ENCODE measurements at regions not wholly inside any gene's neighbourhood (a gene's known extent, or its start where the extent isn't known, plus 50 kb on each side); places are given as distances from the start of the nearest gene placed in this dataset.

GRCh38 chr5:133883916-133884315 lies 84.5 kb downstream of the C5orf15 start:
- Histone ChIP-seq H3K4me3 (ENCODE audit: low read length in 3 of 3) (no peak overlapping the region), H3K4me1 (ENCODE audit: control insufficient read depth in 3 of 3, insufficient read depth in 3 of 3, low read length in 3 of 3) (peaks cover 0 to 4% (median 2%) of the 10 kb centered on the region in 3 donors), H3K27ac (ENCODE audit: low read depth, low read length) (no peak overlapping the region), H3K27me3 (ENCODE audit: control insufficient read depth in 3 of 3, insufficient read depth in 3 of 3, low read length in 3 of 3) (peaks cover 0 to 17% (median 4%) of the 10 kb centered on the region in 3 donors), H3K9ac (ENCODE audit: low read depth in 1 of 3, low read length in 3 of 3) (no peak overlapping the region), H3K9me3 (ENCODE audit: control insufficient read depth in 3 of 3, low read length in 3 of 3) (no peaks in the 10 kb centered on the region), H3K36me3 (ENCODE audit: control insufficient read depth in 3 of 3, insufficient read depth in 3 of 3, low read length in 3 of 3) (no peaks in the 10 kb centered on the region)

- no peak overlapping the region for H3K27ac ChIP-seq (ENCODE audit: low read depth, low read length)
- no peaks in the 10 kb centered on the region for H3K36me3 ChIP-seq (ENCODE audit: control insufficient read depth in 3 of 3, insufficient read depth in 3 of 3, low read length in 3 of 3)
- no peak overlapping the region for H3K9ac ChIP-seq (ENCODE audit: low read depth in 1 of 3, low read length in 3 of 3)
- H3K4me3 ChIP-seq (ENCODE audit: low read length in 3 of 3) = no peak overlapping the region
- H3K27me3 ChIP-seq (ENCODE audit: control insufficient read depth in 3 of 3, insufficient read depth in 3 of 3, low read length in 3 of 3) = peaks cover 0 to 17% (median 4%) of the 10 kb centered on the region in 3 donors
- peaks cover 0 to 4% (median 0%) of the 10 kb centered on the region in 3 donors for H3K4me1 ChIP-seq (ENCODE audit: control insufficient read depth in 3 of 3, insufficient read depth in 3 of 3, low read length in 3 of 3)
- H3K9me3 ChIP-seq (ENCODE audit: control insufficient read depth in 3 of 3, low read length in 3 of 3) = no peaks in the 10 kb centered on the region
These were observed 85.6 kb downstream of the C5orf15 start for GRCh38 chr5:133882846-133883245.

- Histone ChIP-seq H3K9ac (ENCODE audit: low read depth in 1 of 3, low read length in 3 of 3) (no peak overlapping the region), H3K27me3 (ENCODE audit: control insufficient read depth in 3 of 3, insufficient read depth in 3 of 3, low read length in 3 of 3) (peaks cover 0 to 17% (median 4%) of the 10 kb centered on the region in 3 donors), H3K4me3 (ENCODE audit: low read length in 3 of 3) (no peak overlapping the region), H3K4me1 (ENCODE audit: control insufficient read depth in 3 of 3, insufficient read depth in 3 of 3, low read length in 3 of 3) (peaks cover 0 to 4% (median 0%) of the 10 kb centered on the region in 3 donors), H3K27ac (ENCODE audit: low read depth, low read length) (no peak overlapping the region), H3K36me3 (ENCODE audit: control insufficient read depth in 3 of 3, insufficient read depth in 3 of 3, low read length in 3 of 3) (no peaks in the 10 kb centered on the region), H3K9me3 (ENCODE audit: control insufficient read depth in 3 of 3, low read length in 3 of 3) (no peaks in the 10 kb centered on the region)
These were observed 86.1 kb downstream of the C5orf15 start for GRCh38 chr5:133882389-133882695.

- Histone ChIP-seq H3K4me1 (ENCODE audit: control insufficient read depth in 3 of 3, insufficient read depth in 3 of 3, low read length in 3 of 3) (peaks cover 0 to 4% (median 0%) of the 10 kb centered on the region in 3 donors), H3K27me3 (ENCODE audit: control insufficient read depth in 3 of 3, insufficient read depth in 3 of 3, low read length in 3 of 3) (peaks cover 0 to 17% (median 4%) of the 10 kb centered on the region in 3 donors), H3K9me3 (ENCODE audit: control insufficient read depth in 3 of 3, low read length in 3 of 3) (no peaks in the 10 kb centered on the region), H3K4me3 (ENCODE audit: low read length in 3 of 3) (no peak overlapping the region), H3K9ac (ENCODE audit: low read depth in 1 of 3, low read length in 3 of 3) (no peak overlapping the region), H3K27ac (ENCODE audit: low read depth, low read length) (no peak overlapping the region), H3K36me3 (ENCODE audit: control insufficient read depth in 3 of 3, insufficient read depth in 3 of 3, low read length in 3 of 3) (no peaks in the 10 kb centered on the region)
These were observed 86.6 kb downstream of the C5orf15 start for GRCh38 chr5:133881576-133882388.

GRCh38 chr5:133878236-133878555 lies 90.2 kb downstream of the C5orf15 start:
- Histone ChIP-seq H3K27me3 (ENCODE audit: control insufficient read depth in 3 of 3, insufficient read depth in 3 of 3, low read length in 3 of 3) (peaks cover 0 to 7% (median 4%) of the 10 kb centered on the region in 3 donors), H3K9me3 (ENCODE audit: control insufficient read depth in 3 of 3, low read length in 3 of 3) (no peaks in the 10 kb centered on the region), H3K4me3 (ENCODE audit: low read length in 3 of 3) (no peak overlapping the region), H3K27ac (ENCODE audit: low read depth, low read length) (no peak overlapping the region), H3K36me3 (ENCODE audit: control insufficient read depth in 3 of 3, insufficient read depth in 3 of 3, low read length in 3 of 3) (no peaks in the 10 kb centered on the region), H3K4me1 (ENCODE audit: control insufficient read depth in 3 of 3, insufficient read depth in 3 of 3, low read length in 3 of 3) (no peaks in the 10 kb centered on the region), H3K9ac (ENCODE audit: low read depth in 1 of 3, low read length in 3 of 3) (no peak overlapping the region)

GRCh38 chr5:133877351-133878235 lies 90.8 kb downstream of the C5orf15 start:
- H3K9ac ChIP-seq (ENCODE audit: low read depth in 1 of 3, low read length in 3 of 3) = no peak overlapping the region
- H3K27me3 ChIP-seq (ENCODE audit: control insufficient read depth in 3 of 3, insufficient read depth in 3 of 3, low read length in 3 of 3) = peaks cover 0 to 6% (median 4%) of the 10 kb centered on the region in 3 donors

GRCh38 chr5:133876266-133876665 lies 92.2 kb downstream of the C5orf15 start:
- Histone ChIP-seq H3K27ac (ENCODE audit: low read depth, low read length) (no peak overlapping the region), H3K36me3 (ENCODE audit: control insufficient read depth in 3 of 3, insufficient read depth in 3 of 3, low read length in 3 of 3) (no peaks in the 10 kb centered on the region), H3K9me3 (ENCODE audit: control insufficient read depth in 3 of 3, low read length in 3 of 3) (no peaks in the 10 kb centered on the region), H3K4me3 (ENCODE audit: low read length in 3 of 3) (no peak overlapping the region), H3K4me1 (ENCODE audit: control insufficient read depth in 3 of 3, insufficient read depth in 3 of 3, low read length in 3 of 3) (no peaks in the 10 kb centered on the region), H3K9ac (ENCODE audit: low read depth in 1 of 3, low read length in 3 of 3) (no peak overlapping the region), H3K27me3 (ENCODE audit: control insufficient read depth in 3 of 3, insufficient read depth in 3 of 3, low read length in 3 of 3) (no peaks in the 10 kb centered on the region)

More at GRCh38 chr5:133877351-133878235, 90.8 kb downstream of the C5orf15 start:
- Histone ChIP-seq H3K27ac (ENCODE audit: low read depth, low read length) (no peak overlapping the region), H3K4me1 (ENCODE audit: control insufficient read depth in 3 of 3, insufficient read depth in 3 of 3, low read length in 3 of 3) (no peaks in the 10 kb centered on the region), H3K9me3 (ENCODE audit: control insufficient read depth in 3 of 3, low read length in 3 of 3) (no peaks in the 10 kb centered on the region), H3K4me3 (ENCODE audit: low read length in 3 of 3) (no peak overlapping the region), H3K36me3 (ENCODE audit: control insufficient read depth in 3 of 3, insufficient read depth in 3 of 3, low read length in 3 of 3) (no peaks in the 10 kb centered on the region)

GRCh38 chr5:133875179-133875578 lies 93.2 kb downstream of the C5orf15 start:
- no peaks in the 10 kb centered on the region for H3K36me3 ChIP-seq (ENCODE audit: control insufficient read depth in 3 of 3, insufficient read depth in 3 of 3, low read length in 3 of 3)
- no peaks in the 10 kb centered on the region for H3K9me3 ChIP-seq (ENCODE audit: control insufficient read depth in 3 of 3, low read length in 3 of 3)
- H3K27ac ChIP-seq (ENCODE audit: low read depth, low read length) = no peak overlapping the region
- H3K4me1 ChIP-seq (ENCODE audit: control insufficient read depth in 3 of 3, insufficient read depth in 3 of 3, low read length in 3 of 3) = no peaks in the 10 kb centered on the region
- no peaks in the 10 kb centered on the region for H3K27me3 ChIP-seq (ENCODE audit: control insufficient read depth in 3 of 3, insufficient read depth in 3 of 3, low read length in 3 of 3)
- H3K4me3 ChIP-seq (ENCODE audit: low read length in 3 of 3) = no peak overlapping the region
- no peak overlapping the region for H3K9ac ChIP-seq (ENCODE audit: low read depth in 1 of 3, low read length in 3 of 3)

- no peak overlapping the region for H3K9ac ChIP-seq (ENCODE audit: low read depth in 1 of 3, low read length in 3 of 3)
- no peaks in the 10 kb centered on the region for H3K36me3 ChIP-seq (ENCODE audit: control insufficient read depth in 3 of 3, insufficient read depth in 3 of 3, low read length in 3 of 3)
- H3K9me3 ChIP-seq (ENCODE audit: control insufficient read depth in 3 of 3, low read length in 3 of 3) = no peaks in the 10 kb centered on the region
- H3K4me1 ChIP-seq (ENCODE audit: control insufficient read depth in 3 of 3, insufficient read depth in 3 of 3, low read length in 3 of 3) = peaks cover 9% of the 10 kb centered on the region in 3 donors
- no peak overlapping the region for H3K27ac ChIP-seq (ENCODE audit: low read depth, low read length)
- no peaks in the 10 kb centered on the region for H3K27me3 ChIP-seq (ENCODE audit: control insufficient read depth in 3 of 3, insufficient read depth in 3 of 3, low read length in 3 of 3)
- no peak overlapping the region for H3K4me3 ChIP-seq (ENCODE audit: low read length in 3 of 3)
These were observed 95.0 kb downstream of the C5orf15 start for GRCh38 chr5:133873449-133873848.

- no peaks in the 10 kb centered on the region for H3K27me3 ChIP-seq (ENCODE audit: control insufficient read depth in 3 of 3, insufficient read depth in 3 of 3, low read length in 3 of 3)
- no peaks in the 10 kb centered on the region for H3K9me3 ChIP-seq (ENCODE audit: control insufficient read depth in 3 of 3, low read length in 3 of 3)
- H3K27ac ChIP-seq (ENCODE audit: low read depth, low read length) = no peak overlapping the region
- H3K4me1 ChIP-seq (ENCODE audit: control insufficient read depth in 3 of 3, insufficient read depth in 3 of 3, low read length in 3 of 3) = peaks cover 9% of the 10 kb centered on the region in 3 donors
- no peak overlapping the region for H3K9ac ChIP-seq (ENCODE audit: low read depth in 1 of 3, low read length in 3 of 3)
- no peak overlapping the region for H3K4me3 ChIP-seq (ENCODE audit: low read length in 3 of 3)
- no peaks in the 10 kb centered on the region for H3K36me3 ChIP-seq (ENCODE audit: control insufficient read depth in 3 of 3, insufficient read depth in 3 of 3, low read length in 3 of 3)
These were observed 97.8 kb downstream of the C5orf15 start for GRCh38 chr5:133870661-133871060.
